ENCODE measurements at regions not wholly inside any gene's neighbourhood (a gene's known extent, or its start where the extent isn't known, plus 50 kb on each side); places are given as distances from the start of the nearest gene placed in this dataset.

DNA sequence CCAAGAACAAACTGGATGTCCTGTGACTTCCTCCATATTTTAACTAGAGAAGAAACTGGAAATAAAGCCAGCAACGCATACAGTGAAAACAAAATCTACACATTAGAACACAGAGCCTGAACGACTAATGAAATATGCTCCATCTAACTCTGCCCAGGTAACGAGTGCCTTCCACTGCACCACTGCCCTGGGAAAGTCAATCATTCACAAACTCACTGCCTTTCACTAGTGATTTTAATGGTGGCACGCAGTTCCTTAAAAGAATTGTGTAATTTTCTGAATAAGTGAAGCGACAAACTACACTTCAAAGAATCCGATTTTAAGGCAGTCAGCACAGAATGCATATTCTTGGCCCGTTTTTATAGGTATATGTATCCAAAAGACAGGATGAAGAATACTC lies 416.0 kb downstream of the SHQ1 start:
- DNase-seq (ENCODE audit: low read depth): no peak

DNA sequence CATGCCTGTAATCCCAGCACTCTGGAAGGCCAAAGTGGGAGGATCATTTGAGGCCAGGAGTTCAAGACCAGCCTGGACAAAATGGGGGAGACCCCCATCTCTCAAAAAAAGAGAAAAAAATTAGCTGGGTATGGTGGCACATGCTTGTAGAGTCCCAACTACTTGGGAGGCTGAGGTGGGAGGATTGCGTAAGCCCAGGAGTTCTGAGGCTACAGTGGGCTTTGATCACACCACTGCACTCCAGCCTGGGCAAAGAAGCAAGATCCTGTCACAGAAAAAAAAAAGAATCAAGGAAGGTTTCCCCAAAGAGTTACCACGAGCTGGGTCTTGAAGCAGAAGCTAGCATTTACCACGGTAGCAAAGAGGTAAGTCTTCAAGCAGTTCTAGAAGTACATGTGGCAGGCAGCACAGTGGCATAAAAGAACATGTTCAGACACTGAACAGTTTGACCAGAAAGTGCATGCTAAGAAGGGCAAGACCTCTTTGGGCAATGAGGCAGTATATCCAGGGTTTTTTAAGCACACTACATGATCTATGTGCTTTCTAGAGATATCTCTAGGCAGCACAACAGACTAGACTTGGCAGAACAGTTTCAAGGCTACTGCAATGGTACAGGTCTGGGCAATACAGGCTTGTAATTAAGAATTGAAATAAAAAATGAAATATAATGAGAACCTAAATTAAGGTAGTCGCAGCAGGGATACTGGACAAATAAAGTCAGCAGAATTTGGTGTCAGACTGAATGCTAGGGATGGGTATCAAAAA lies 418.5 kb downstream of the SHQ1 start:
- no peak for DNase-seq (ENCODE audit: low read depth)

DNA sequence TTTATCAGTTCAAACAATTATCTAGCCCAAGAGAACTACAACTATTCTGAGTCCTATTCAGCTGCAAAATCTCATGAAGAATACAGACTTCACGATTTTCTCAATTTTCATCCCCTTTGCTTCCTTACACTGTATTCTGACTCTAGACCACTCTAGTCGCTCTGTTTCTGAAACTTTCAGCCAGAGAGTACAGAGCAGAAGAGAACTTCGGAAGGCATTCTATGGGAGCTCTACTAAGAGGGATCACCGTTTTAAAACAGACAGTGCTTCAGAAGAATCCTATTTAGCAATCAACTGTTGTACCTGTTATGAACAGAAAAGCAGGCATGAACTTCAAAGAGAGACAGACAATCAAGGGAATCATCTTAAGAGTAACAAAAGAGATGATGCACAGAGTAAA lies 419.4 kb downstream of the SHQ1 start:
- no peak for DNase-seq (ENCODE audit: low read depth)

- no peak for DNase-seq (ENCODE audit: low read depth)
Observed at GRCh38 chr3:72427624-72428023, 420.6 kb downstream of the SHQ1 start.

DNA sequence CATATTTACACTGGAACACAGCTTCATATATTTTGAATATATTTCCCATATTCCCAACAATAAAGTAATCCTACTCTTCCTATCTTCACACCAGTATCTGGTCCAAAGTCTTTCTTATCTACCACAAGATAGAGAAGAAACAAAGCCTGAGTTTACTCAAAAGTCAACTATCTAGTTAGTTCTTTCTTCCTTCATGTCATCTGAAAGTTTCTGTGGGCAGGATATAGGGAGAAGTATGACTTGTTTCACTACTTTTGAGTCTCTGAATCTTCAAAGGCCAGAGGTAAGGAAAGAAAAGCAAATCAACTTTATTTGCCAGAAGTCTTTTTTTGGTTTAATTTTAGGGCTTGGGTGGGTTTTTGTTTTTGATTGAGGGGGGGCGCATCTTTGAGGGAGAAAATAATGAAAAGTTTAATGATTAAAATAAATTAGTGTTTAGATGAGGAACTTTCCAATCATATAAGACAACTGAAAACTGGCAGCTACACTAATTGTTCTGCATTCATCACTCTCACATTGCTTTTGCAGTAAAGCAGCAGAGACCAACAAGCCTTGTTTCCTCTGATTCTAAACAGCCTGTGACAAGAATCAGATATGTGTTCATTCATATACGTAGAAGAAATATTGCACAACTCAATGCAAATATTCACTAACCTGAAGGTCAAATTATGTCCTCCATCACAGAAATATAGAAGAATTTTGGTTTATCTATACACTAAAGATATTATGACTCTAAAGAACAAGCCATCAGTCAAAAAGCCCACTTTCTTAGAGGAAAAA lies 421.4 kb downstream of the SHQ1 start:
- DNase-seq (ENCODE audit: low read depth): no peak

- no peak for DNase-seq (ENCODE audit: low read depth)
Observed at GRCh38 chr3:72423643-72424042, 424.6 kb downstream of the SHQ1 start.

- DNase-seq (ENCODE audit: low read depth): no peak
Observed at GRCh38 chr3:72421786-72422185, 426.5 kb downstream of the SHQ1 start.

GRCh38 chr3:72421126-72421525 lies 427.1 kb downstream of the SHQ1 start:
- DNase-seq (ENCODE audit: low read depth): no peak

DNA sequence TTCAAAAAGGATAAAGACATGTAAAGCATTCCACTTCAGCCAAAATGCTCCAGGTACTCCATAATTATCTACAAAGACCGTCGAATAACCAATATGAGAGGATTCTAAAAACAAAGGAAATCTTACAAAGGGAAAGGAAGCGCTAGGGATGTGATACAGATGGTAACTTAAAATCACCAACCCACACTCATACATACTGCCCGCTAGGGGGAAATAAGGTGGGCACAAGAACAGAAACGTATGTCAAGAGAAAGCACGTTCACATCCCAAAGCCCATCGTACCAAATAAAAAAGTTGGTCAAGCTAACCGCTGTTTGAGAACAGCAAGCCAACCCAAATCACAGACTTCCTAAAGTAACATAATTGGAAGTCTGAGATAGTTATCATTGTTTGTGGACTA lies 429.4 kb downstream of the SHQ1 start:
- no peak for DNase-seq (ENCODE audit: low read depth)

- DNase-seq (ENCODE audit: low read depth): no peak
Observed at GRCh38 chr3:72418244-72418643, 430.0 kb downstream of the SHQ1 start.

GRCh38 chr3:72414481-72415016 lies 433.7 kb downstream of the SHQ1 start:
- DNase-seq (ENCODE audit: low read depth): no peak

- no peak for DNase-seq (ENCODE audit: low read depth)
Observed at GRCh38 chr3:72413228-72413627, 435.0 kb downstream of the SHQ1 start.

GRCh38 chr3:72412340-72412956 lies 435.8 kb downstream of the SHQ1 start:
- no peak for DNase-seq (ENCODE audit: low read depth)

DNA sequence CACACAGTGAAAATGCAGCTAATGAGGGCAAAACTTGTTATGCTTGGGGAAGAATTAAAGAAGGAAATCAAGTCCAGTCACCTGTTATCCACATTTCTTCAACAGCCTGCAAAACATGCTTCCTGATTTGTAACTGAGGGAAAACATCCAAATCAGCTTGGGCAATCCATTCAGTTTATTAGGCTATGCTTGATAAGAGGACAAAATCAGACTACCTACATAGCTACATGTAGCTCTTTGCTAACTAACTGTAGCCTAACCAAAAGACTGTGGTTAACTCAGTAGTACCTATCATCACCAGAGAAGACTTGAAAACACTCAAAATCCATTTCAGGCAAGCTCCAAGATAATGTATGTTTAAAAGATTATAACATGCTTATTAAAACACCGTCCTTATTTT lies 436.4 kb downstream of the SHQ1 start:
- DNase-seq (ENCODE audit: low read depth): no peak

DNA sequence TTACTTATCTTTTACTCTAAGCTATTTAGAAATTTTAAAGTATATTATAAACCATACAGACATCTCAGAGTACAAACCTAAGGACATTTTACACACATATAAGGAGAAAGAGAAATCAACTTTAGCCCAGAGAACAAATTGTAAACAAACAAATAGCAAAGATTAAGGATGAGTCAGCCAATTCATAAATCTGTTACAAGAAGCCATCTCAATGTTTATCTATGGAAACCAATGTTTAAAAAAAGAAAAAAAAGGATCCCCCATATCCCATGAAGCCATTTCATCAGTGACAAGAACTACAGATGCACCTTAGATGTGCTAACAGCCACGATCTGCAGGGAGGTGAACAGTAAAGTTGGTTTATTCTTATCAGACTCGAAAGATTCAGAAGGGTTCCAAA lies 437.1 kb downstream of the SHQ1 start:
- DNase-seq (ENCODE audit: low read depth): no peak

- DNase-seq (ENCODE audit: low read depth): no peak
Observed at GRCh38 chr3:72408983-72409779, 439.1 kb downstream of the SHQ1 start.

GRCh38 chr3:72407766-72408165 lies 440.5 kb downstream of the SHQ1 start:
- DNase-seq (ENCODE audit: low read depth): no peak

DNA sequence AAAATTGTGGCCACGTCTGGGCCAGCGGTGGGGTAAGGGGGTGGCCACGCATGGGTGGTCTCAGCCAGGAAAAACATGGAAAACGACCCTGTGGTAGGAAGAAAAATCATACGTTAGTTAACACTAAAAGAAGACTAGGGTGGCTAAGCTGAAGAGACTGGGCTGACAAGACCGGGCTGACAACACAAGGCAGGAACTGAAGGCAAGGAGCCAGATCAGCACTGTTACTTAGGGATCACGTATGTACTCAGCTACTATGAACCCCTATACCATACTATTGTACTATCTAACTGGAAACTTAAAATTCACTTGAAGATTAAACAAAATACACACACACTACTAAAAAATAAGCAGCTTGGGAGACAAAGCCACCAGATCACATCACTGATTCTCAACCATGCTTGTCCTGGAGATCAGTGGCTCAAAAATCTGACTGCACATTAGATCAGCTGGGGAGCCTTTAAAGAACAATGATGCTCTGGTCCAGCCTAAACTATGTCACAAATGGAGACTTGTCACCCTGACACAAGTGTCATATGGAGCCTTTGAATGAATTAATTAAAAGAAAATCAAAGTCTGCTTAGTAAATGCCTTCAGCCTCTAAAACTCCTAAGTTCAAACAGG lies 442.2 kb downstream of the SHQ1 start:
- DNase-seq (ENCODE audit: low read depth): no peak

GRCh38 chr3:72401005-72401545 lies 447.2 kb downstream of the SHQ1 start:
- no peak for DNase-seq (ENCODE audit: low read depth)

DNA sequence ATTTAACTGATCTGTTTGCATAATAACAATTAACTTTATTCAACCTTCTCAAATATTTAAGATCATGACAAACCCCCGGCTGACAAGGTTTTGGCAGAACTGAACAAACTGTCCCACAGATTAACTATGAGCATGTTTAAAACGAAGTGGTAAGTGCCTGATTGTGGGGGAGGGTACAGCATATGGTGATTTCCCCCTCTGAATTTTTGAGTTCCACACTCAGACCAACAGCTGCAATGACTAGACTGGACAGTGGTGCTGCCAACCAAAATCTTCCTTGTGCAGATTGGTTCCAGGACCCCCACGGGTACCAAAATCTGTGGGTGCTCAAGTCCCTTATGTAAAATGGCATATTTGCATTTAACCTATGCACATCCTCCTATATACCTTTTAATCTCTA lies 449.5 kb downstream of the SHQ1 start:
- DNase-seq (ENCODE audit: low read depth): no peak

GRCh38 chr3:72397586-72397985 lies 450.7 kb downstream of the SHQ1 start:
- no peak for DNase-seq (ENCODE audit: low read depth)

All from stimulated activated CD8-positive, alpha-beta memory T cell treated with anti-CD3 and anti-CD28 coated beads, Interleukin-15, amount 100 ng/mL, for 24 hours (primary cell).